LNCAP (cell line): ENCODE measurements at regions not wholly inside any gene's neighbourhood (a gene's known extent, or its start where the extent isn't known, plus 50 kb on each side); places are given as distances from the start of the nearest gene placed in this dataset.

Source experiments
- TF ChIP-seq, protein P1 (sequence below): fragments of 450-650 bp; IDR thresholded peaks from 2 replicates; pipeline ENCODE4 v1.5.1; 2017; ENCODE audit warnings: mild to moderate bottlenecking

- TF ChIP-seq, protein P1, sequence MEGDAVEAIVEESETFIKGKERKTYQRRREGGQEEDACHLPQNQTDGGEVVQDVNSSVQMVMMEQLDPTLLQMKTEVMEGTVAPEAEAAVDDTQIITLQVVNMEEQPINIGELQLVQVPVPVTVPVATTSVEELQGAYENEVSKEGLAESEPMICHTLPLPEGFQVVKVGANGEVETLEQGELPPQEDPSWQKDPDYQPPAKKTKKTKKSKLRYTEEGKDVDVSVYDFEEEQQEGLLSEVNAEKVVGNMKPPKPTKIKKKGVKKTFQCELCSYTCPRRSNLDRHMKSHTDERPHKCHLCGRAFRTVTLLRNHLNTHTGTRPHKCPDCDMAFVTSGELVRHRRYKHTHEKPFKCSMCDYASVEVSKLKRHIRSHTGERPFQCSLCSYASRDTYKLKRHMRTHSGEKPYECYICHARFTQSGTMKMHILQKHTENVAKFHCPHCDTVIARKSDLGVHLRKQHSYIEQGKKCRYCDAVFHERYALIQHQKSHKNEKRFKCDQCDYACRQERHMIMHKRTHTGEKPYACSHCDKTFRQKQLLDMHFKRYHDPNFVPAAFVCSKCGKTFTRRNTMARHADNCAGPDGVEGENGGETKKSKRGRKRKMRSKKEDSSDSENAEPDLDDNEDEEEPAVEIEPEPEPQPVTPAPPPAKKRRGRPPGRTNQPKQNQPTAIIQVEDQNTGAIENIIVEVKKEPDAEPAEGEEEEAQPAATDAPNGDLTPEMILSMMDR = no peak
Measured at GRCh38 chr15:29571792-29572431, 250.4 kb downstream of the TJP1 start.

DNA sequence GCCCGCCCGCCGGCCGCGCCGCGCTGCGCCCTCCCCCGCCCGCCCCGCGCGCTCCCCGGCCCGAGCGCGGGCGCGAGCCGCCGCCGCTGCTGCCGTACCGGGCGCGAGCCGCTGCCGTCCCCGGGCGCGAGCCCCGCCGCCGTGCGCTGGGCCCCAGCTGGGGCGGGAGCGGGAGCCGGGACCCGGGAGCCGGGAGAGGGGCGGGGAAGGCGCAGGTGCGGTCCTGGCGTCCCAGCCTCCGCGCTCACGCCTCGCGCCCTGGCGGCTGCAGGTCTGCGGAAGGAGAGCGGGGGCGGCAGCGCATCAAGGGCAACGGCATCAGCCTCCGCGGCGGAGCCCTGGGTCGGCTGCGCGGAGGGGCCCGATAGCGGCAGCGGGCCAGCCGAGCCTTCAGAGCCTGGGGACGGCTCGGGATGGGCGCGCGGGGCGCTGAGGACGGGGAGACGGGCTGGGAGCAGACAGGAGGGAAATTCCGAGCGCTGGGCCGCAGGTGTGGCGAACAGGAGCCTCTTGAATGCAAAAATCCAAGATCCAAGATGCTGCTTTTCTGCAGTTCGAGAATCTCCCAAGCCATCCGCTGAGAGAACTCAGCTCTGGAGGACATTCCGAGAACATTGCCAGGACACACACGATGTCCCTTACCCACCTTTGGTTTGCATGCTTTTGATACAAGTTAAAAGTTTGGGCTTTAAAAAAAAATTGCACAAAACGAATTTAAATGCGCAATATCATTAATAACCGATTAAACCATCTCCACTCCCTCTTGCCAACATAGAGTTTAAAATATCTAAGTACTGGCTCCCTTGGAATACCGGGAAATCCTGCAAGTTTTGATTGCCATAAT lies 251.1 kb downstream of the TJP1 start:
- TF ChIP-seq, protein P1 = no peak

GRCh38 chr15:29570121-29570947 lies 251.9 kb downstream of the TJP1 start:
- TF ChIP-seq, protein P1 = no peak

- TF ChIP-seq, protein P1 = no peak
Measured at GRCh38 chr15:29569533-29570092, 252.7 kb downstream of the TJP1 start.

DNA sequence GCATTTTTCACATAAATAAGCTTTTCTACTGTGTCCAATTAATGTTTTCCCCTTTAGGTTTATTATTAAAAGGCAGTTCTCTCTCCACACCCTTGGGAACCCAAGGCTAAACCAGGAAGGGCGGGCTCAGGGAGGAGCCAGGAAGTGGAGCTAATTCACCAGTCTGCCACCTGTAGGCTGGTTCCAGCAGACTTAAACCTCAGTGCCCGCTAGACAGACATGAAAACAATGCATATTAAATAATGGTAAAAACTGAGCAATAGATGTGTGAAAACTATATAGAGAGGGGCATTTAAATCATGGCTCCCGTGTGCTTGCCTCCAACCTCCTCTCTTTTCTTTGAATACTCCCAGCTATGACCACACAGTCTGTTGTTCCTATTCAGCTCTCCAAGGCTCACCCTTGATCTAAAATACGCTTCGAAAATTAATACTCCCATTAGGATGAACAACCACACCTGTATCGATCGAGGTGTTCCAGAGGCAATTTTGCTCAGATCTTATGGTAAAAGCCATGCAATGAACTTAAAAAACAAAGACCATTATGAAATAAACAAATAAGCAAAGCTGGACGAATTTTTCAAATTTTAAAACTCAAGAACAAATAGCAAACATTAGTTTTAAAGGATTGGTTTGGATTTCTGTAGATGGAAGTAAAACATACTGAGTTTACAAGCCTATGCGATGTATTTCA lies 253.3 kb downstream of the TJP1 start:
- TF ChIP-seq, protein P1 = peak; percentile 71

DNA sequence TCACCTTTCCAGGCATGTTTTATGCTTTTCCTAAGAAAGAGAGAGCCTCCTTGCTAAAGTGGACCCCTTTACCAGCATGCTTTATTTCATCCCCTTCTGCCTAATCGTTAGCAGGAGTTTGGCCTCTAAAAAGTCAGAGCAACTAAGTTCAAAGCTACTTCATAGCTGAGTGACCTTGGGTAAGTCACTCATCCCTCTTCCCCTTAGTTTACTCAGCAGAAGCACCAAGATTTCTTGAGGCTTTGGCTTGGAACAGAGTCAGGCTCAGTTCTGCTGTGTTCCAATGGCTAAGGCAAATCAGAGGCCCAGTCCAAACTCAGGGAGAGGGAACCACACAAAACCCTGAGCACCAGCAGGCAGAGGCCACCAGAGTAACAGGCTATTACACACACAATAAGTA lies 254.9 kb downstream of the TJP1 start:
- TF ChIP-seq, protein P1 = no peak

- TF ChIP-seq, protein P1 = no peak
Measured at GRCh38 chr15:29566914-29567313, 255.4 kb downstream of the TJP1 start.
